ENCODE measurements at regions not wholly inside any gene's neighbourhood (a gene's known extent, or its start where the extent isn't known, plus 50 kb on each side); places are given as distances from the start of the nearest gene placed in this dataset.

DNA sequence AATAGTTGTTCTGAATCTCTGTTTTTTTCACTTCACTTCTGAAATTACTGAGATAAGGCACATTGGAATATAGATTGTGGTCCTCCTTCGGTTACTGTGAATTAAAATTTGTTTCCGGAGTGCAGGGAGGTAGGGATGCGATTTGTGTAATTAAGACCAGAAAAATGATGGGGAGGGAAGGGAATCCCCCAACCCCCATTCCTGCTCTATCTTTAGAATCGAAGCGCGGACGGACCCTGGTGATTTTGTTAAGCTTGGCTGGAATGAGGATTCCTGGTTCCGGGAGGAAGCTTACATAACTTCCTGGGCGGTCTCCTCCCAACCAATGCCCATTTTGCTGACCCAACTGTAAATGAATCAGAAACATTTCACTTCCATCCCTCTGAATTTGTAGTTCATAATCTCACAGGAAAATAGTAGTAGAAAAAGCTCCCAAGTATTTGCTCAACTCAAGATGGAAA, 220.1 kb upstream of the MSX2 start:
- TF ChIP-seq, protein P1, sequence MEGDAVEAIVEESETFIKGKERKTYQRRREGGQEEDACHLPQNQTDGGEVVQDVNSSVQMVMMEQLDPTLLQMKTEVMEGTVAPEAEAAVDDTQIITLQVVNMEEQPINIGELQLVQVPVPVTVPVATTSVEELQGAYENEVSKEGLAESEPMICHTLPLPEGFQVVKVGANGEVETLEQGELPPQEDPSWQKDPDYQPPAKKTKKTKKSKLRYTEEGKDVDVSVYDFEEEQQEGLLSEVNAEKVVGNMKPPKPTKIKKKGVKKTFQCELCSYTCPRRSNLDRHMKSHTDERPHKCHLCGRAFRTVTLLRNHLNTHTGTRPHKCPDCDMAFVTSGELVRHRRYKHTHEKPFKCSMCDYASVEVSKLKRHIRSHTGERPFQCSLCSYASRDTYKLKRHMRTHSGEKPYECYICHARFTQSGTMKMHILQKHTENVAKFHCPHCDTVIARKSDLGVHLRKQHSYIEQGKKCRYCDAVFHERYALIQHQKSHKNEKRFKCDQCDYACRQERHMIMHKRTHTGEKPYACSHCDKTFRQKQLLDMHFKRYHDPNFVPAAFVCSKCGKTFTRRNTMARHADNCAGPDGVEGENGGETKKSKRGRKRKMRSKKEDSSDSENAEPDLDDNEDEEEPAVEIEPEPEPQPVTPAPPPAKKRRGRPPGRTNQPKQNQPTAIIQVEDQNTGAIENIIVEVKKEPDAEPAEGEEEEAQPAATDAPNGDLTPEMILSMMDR (IDR thresholded peaks at IDR 0.05; ENCODE audit: extremely low read depth in 1 of 2, insufficient read depth in 1 of 2, low read depth in 1 of 2, low read length in 2 of 2) = no peak
- no peak for TF ChIP-seq POLR2A (IDR thresholded peaks at IDR 0.05; ENCODE audit: low read depth, low read length)
- no peak for TF ChIP-seq JUN (IDR thresholded peaks at IDR 0.05; ENCODE audit: borderline replicate concordance, insufficient read depth, insufficient read length, low read depth)
